HL-60 (cell line): ENCODE measurements at regions not wholly inside any gene's neighbourhood (a gene's known extent, or its start where the extent isn't known, plus 50 kb on each side); places are given as distances from the start of the nearest gene placed in this dataset.

Experiments
- DNase-seq, 2 experiments: peaks; one replicate each; pipeline ENCODE4 v3.0.0-alpha.2; 2010 to 2020; ENCODE audit warnings: low read depth in 1 of 2, low spot score in 1 of 2
- H3K27ac ChIP-seq: fragments of 250-450 bp; sonication (Bioruptor Pico); replicated peaks from 2 replicates; pipeline ENCODE4 v1.5.1; 2020; ENCODE audit warnings: mild to moderate bottlenecking, moderate library complexity
- H3K27me3 ChIP-seq: fragments of 250-450 bp; sonication (Bioruptor Pico); 2 replicates; pipeline ENCODE4 v1.5.1; 2021; ENCODE audit warnings: mild to moderate bottlenecking, moderate library complexity; ENCODE audit not compliant: insufficient read depth, poor library complexity, severe bottlenecking
- H3K4me3 ChIP-seq: replicated peaks from 2 replicates; pipeline ENCODE4 v1.5.1; 2011; ENCODE audit warnings: mild to moderate bottlenecking, control low read depth, low read length; ENCODE audit not compliant: insufficient read depth
- CTCF ChIP-seq: IDR thresholded peaks from one replicate; pipeline ENCODE4 v1.5.1; 2011; ENCODE audit warnings: low read length, control low read depth, inconsistent platforms; ENCODE audit not compliant: insufficient read depth
- GABPA ChIP-seq: IDR thresholded peaks from 2 replicates; pipeline ENCODE4 v1.6.1; 2012; ENCODE audit warnings: low read depth
- POLR2AphosphoS5 ChIP-seq: IDR thresholded peaks from 2 replicates; pipeline ENCODE4 v1.6.1; 2012; ENCODE audit warnings: low read depth
- REST ChIP-seq: IDR thresholded peaks from 2 replicates; pipeline ENCODE4 v1.6.1; 2012; ENCODE audit warnings: low read depth; ENCODE audit not compliant: insufficient replicate concordance
- SPI1 ChIP-seq: IDR thresholded peaks from 2 replicates; pipeline ENCODE4 v1.6.1; 2012; ENCODE audit warnings: low read depth, mild to moderate bottlenecking, borderline replicate concordance

- no peak overlapping the region for H3K4me3 ChIP-seq
- no peak for TF ChIP-seq POLR2AphosphoS5
- TF ChIP-seq GABPA = no peak
- TF ChIP-seq CTCF = no peak
- no peak for TF ChIP-seq SPI1
- no peak for TF ChIP-seq REST
- H3K27me3 ChIP-seq = no peaks in the 10 kb centered on the region
- DNase-seq = no peak
- H3K27ac ChIP-seq = no peak overlapping the region
Measured at GRCh38 chr14:49489341-49489740, 96.8 kb downstream of the RPS29 start.

GRCh38 chr14:49487238-49487637 is 98.9 kb downstream of the RPS29 start:
- no peak for TF ChIP-seq CTCF
- no peak for TF ChIP-seq POLR2AphosphoS5
- TF ChIP-seq GABPA = no peak
- TF ChIP-seq SPI1 = no peak
- no peak for TF ChIP-seq REST

GRCh38 chr14:49485290-49485689 is 100.9 kb downstream of the RPS29 start:
- no peak overlapping the region for H3K27ac ChIP-seq
- no peak overlapping the region for H3K4me3 ChIP-seq
- no peak for DNase-seq
- no peaks in the 10 kb centered on the region for H3K27me3 ChIP-seq
- TF ChIP-seq REST (no peak), GABPA (no peak), CTCF (no peak), SPI1 (no peak)

More at GRCh38 chr14:49487238-49487637, 98.9 kb downstream of the RPS29 start:
- no peak overlapping the region for H3K4me3 ChIP-seq
- H3K27ac ChIP-seq = no peak overlapping the region
- H3K27me3 ChIP-seq = no peaks in the 10 kb centered on the region
- no peak for DNase-seq
